HS-27A (cell line): ENCODE measurements at regions not wholly inside any gene's neighbourhood (a gene's known extent, or its start where the extent isn't known, plus 50 kb on each side); places are given as distances from the start of the nearest gene placed in this dataset.
"Not testable (repeated sequence)": the region's sequence is repeated elsewhere in the genome, so short reads cannot be mapped to it uniquely, and the experiment has no call there.

ENCODE experiments used
- DNase-seq: peaks from one replicate; pipeline ENCODE4 v3.0.0-alpha.2; 2012; ENCODE audit warnings: low read depth, missing footprints

DNA sequence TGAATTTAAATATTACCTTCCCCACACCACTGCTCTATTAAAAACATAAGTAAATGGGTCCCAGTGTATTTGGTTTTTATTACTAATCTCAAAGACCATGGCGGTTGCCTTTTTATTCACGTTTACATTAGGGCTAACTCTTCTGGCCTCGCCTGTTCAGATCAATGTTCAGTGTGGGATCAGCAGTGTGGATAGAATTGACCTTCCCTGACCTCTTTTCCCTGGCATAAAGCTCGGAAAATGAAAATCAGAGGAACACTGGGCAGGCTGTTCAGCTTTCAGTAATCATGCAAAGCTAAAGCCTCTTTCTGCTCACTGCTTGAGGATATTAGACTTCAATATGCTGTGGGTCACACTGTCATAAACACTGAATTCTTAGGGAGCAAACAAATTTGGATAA, 422.6 kb upstream of the ONECUT1 start:
- no peak for DNase-seq

DNA sequence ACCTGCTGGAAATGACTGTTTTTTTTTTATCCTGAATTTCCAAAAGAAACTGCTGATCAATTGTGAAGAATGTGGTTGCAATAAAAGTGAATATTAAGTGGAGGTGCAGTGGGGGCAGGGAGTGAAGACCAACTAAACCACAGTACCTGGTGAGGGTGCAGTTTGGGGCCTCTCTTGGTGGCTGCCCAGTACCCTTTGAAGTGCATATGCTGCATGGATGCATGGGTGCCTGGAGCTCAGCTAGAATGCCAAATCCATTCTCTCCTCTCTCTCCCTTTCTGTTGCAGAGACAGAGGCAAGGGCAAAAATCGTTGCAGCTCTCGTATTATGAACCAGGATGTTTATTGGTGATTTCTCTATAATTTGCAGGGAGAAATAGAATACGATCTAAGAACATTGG, 420.5 kb upstream of the ONECUT1 start:
- DNase-seq, result no peak

GRCh38 chr15:53209396-53210042, 419.4 kb upstream of the ONECUT1 start:
- DNase-seq, result no peak

GRCh38 chr15:53208751-53209150, 418.6 kb upstream of the ONECUT1 start:
- no peak for DNase-seq

DNA sequence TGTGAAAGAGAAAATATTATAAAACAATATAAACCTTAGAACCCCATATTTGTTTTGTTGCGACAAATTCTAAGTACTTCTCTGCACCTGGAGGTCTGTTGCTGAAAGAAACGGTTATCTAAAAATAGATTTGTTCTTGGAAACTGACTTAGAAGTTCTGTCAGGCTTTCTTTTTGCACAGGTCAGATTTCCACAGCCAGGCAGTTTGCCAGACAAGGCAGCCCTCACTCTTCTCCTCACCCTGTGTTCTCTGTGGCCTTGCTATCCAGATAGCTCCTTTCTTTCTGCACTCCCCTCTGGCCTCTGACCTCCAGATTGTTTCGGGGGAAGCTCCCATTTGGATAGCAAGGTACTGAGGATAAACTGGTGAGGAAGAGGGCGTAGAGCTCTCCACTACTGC, 413.3 kb upstream of the ONECUT1 start:
- no peak for DNase-seq

GRCh38 chr15:53202876-53203275, 412.7 kb upstream of the ONECUT1 start:
- no peak for DNase-seq

- DNase-seq, result no peak
These were observed 407.3 kb upstream of the ONECUT1 start for GRCh38 chr15:53197426-53197839.

GRCh38 chr15:53196788-53197187, 406.7 kb upstream of the ONECUT1 start:
- no peak for DNase-seq

- DNase-seq, result no peak
These were observed 406.1 kb upstream of the ONECUT1 start for GRCh38 chr15:53196242-53196641.

- no peak for DNase-seq
These were observed 403.0 kb upstream of the ONECUT1 start for GRCh38 chr15:53193149-53193548.

- no peak for DNase-seq
These were observed 399.7 kb upstream of the ONECUT1 start for GRCh38 chr15:53189860-53190259.

DNA sequence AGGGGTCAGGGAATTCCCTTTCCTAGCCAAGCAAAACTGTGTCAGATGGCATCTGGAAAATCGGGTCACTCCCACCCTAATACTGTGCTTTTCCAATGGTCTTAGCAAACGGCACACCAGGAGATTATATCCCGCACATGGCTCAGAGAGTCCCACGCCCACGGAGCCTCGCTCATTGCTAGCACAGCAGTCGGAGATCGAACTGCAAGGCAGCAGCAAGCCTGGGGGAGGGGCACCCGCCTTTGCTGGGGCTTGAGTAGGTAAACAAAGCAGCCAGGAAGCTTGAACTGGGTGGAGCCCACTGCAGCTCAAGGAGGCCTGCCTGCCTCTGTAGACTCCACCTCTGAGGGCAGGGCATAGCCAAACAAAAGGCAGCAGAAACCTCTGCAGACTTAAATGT, 393.3 kb upstream of the ONECUT1 start:
- DNase-seq, result not testable (repeated sequence)

DNA sequence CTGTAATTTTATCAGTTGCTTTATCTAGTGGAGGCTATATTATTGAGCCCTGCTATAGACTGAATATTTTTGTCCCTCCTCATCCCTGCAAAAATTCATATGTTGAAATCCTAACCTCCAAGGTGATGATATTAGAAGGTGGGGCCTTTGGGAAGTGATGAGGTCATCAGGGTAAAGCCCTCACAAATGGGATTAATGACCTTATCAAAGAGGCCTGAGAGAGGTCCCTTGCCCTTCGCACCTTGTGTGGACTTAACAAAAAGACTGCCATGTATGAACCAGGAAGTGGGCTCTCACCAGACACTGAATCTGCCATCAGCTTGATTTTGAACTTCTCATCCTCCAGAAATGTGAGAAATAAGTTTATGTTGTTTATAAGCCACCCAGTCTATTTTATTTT, 381.4 kb upstream of the ONECUT1 start:
- DNase-seq, result no peak

DNA sequence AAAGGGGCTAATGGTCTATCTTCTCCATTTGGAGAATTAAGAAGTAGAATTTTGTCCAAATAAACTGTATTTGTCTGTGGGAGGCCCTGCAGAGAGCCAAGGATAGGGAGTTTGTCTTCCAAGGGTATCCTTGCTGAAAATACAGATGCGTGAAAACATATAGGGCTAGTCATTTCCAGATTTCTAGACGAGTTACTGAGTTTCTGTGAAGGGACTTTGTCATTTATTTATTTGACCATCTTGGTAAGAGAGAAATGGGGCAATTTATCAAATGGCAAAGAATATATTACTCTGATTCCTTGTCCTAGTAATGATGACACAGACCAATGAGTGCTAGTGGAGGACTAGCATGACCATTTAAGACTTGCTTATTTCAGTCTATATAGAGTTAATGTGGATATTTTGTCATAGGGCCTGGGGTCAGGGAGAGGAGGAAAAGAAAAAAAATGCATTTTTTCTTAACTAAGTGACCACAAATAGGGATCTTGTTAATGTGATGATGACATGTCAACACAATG, 376.6 kb upstream of the ONECUT1 start:
- no peak for DNase-seq

- DNase-seq, result no peak
These were observed 376.0 kb upstream of the ONECUT1 start for GRCh38 chr15:53165988-53166683.

DNA sequence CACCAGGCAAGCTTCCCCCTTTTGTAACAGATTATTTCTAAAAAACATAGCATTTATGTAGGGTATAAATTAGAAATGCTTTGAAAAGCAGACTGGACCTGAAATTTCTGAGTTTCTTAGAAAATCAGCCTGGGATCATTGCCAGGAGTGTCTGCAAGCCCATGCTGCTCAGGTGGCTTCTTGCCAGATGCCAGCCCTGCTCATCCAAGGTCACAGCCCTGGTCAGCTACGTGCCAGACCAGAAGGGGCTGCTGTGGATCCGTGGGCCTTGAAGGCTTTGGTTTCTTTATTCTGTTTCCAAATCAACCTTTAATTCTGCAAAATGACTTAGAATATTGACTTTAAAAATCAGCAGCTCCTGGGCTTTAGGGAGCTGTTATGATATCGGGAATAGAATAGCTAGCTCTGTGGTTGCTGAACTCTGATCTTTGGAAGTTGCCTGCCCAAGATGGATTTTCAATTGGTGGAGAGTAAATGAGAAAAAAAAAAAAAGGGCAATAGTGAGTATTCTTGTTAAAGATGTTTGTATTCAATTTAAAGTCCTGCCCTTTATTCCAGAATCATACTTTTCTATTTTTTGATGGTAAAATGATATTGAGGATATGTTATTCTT, 370.1 kb upstream of the ONECUT1 start:
- no peak for DNase-seq

- DNase-seq, result no peak
These were observed 369.3 kb upstream of the ONECUT1 start for GRCh38 chr15:53159458-53159857.

DNA sequence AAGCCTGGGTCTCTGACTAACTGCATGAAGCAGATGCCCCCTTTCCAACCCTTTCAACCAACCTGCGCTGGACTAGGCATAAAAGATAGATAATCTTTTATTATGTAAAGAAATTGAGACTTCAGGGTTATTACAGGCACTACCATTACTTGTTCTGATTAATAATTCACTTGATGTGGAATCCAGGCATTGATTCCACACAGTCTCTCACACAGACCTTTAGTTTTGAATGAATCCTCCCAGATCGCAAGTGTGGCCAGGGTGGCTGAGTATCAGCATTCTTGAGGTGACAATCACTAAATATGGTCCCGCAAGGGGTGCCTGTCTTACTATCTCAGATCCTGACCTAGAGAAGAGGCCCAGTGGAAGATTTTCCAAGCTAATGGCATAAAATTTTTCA, 368.9 kb upstream of the ONECUT1 start:
- DNase-seq, result no peak

DNA sequence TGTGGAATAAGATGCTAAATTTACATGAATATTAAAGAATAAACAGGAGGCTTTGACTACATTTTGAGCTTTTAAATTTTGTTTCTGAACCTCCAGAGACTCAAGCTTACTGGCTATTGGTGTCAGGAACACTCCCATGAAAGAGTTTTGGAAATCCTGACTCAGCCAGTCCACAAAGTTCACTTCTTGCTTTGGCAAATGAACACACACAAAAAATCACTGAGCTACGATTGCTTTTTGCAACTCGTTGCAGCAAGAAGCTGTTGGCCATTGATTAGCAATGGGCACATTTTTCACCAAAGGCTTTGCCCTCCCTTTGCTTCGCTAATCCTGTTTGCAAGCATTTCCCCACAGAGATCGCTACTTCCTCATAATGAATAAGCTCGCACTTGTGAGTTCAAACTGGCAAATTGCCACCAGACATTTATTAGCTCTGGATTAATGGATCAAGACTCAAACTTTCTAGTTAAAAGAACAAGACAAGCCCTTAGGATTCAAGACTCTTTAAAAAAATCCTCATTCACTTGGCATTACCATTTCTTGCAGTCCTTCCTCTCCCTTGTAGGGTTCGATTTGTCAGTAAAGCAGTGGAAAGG, 343.2 kb upstream of the ONECUT1 start:
- DNase-seq, result no peak

GRCh38 chr15:53130943-53131342, 340.8 kb upstream of the ONECUT1 start:
- DNase-seq, result no peak

- DNase-seq, result no peak
These were observed 339.2 kb upstream of the ONECUT1 start for GRCh38 chr15:53129121-53129904.

DNA sequence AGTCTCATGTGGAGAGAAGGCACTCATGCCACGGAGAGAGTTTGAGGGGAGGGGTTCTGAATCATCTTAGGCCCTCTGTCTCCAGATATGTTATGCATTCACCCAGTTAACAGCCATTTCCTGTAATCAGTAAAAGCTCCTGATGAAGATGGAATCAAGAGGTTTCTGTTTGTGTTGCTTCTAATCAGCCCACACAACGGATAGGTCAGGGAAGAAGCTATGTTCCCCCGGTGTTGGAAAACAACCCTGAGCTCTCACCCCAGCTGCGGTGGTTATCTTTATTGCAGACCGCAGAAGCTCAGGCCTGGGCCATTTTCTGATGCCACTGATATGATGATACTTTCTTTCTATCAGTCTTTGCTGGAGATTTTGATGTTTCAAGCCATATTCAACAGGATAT, 338.5 kb upstream of the ONECUT1 start:
- no peak for DNase-seq
